ENCODE measurements at regions not wholly inside any gene's neighbourhood (a gene's known extent, or its start where the extent isn't known, plus 50 kb on each side); places are given as distances from the start of the nearest gene placed in this dataset.

GRCh38 chr12:45670346-45671065 lies 59.0 kb upstream of the ARID2 start:
- Histone ChIP-seq H2AFZ (ENCODE audit: low read depth, low read length) (no peak overlapping the region), H3K9me3 (ENCODE audit: low read length) (no peaks in the 10 kb centered on the region), H3K36me3 (ENCODE audit: insufficient read depth, low read length) (no peaks in the 10 kb centered on the region), H3K79me2 (replicated peaks; ENCODE audit: insufficient read depth, low read length) (no peaks in the 10 kb centered on the region), H3K27ac (ENCODE audit: low read length) (no peak overlapping the region), H3F3A (ENCODE audit: insufficient read depth, low read length, poor library complexity, severe bottlenecking) (no peaks in the 10 kb centered on the region), H4K20me1 (ENCODE audit: insufficient read depth) (no peaks in the 10 kb centered on the region), H3K4me3 (ENCODE audit: low read length) (no peak overlapping the region), H3K9ac (ENCODE audit: low read length) (no peak overlapping the region), H3K4me2 (ENCODE audit: low read length) (no peak overlapping the region), H3K9me2 (ENCODE audit: insufficient read depth, low read length) (no peaks in the 10 kb centered on the region), H3K27me3 (ENCODE audit: insufficient read depth, low read depth, low read length) (no peaks in the 10 kb centered on the region)
- no peak for TF ChIP-seq RAD21 (conservative IDR thresholded peaks at IDR 0.05)
- no peak for TF ChIP-seq REST (IDR thresholded peaks at IDR 0.05; ENCODE audit: borderline replicate concordance)

- Histone ChIP-seq H3K27me3 (ENCODE audit: insufficient read depth, low read depth, low read length) (no peaks in the 10 kb centered on the region), H3K79me2 (replicated peaks; ENCODE audit: insufficient read depth, low read length) (no peaks in the 10 kb centered on the region), H3K27ac (ENCODE audit: low read length) (no peak overlapping the region), H3K4me2 (ENCODE audit: low read length) (no peak overlapping the region), H3K9me3 (ENCODE audit: low read length) (no peaks in the 10 kb centered on the region), H2AFZ (ENCODE audit: low read depth, low read length) (no peak overlapping the region), H3K9me2 (ENCODE audit: insufficient read depth, low read length) (no peaks in the 10 kb centered on the region), H3K9ac (ENCODE audit: low read length) (no peak overlapping the region), H3K36me3 (ENCODE audit: insufficient read depth, low read length) (no peaks in the 10 kb centered on the region), H3K4me3 (ENCODE audit: low read length) (no peak overlapping the region), H4K20me1 (ENCODE audit: insufficient read depth) (no peaks in the 10 kb centered on the region), H3F3A (ENCODE audit: insufficient read depth, low read length, poor library complexity, severe bottlenecking) (no peaks in the 10 kb centered on the region)
- TF ChIP-seq POLR2AphosphoS5 (IDR thresholded peaks at IDR 0.05) (no peak), CTCF (IDR thresholded peaks at IDR 0.05; ENCODE audit: poor library complexity, severe bottlenecking) (no peak), MXI1 (conservative IDR thresholded peaks at IDR 0.05; ENCODE audit: poor library complexity, severe bottlenecking) (no peak), SMC3 (conservative IDR thresholded peaks at IDR 0.05; ENCODE audit: poor library complexity) (no peak), RAD21 (conservative IDR thresholded peaks at IDR 0.05) (no peak), REST (IDR thresholded peaks at IDR 0.05; ENCODE audit: borderline replicate concordance) (no peak), TAF1 (IDR thresholded peaks at IDR 0.05; ENCODE audit: low read depth) (no peak), EZH2 (IDR thresholded peaks at IDR 0.05; ENCODE audit: borderline replicate concordance, insufficient read depth, low read length, poor library complexity, severe bottlenecking) (no peak), EP300 (conservative IDR thresholded peaks at IDR 0.05; ENCODE audit: poor library complexity, severe bottlenecking) (no peak)
Observed at GRCh38 chr12:45671254-45671653, 58.3 kb upstream of the ARID2 start.

All from neural cell (in vitro differentiated cells).